ENCODE measurements at regions not wholly inside any gene's neighbourhood (a gene's known extent, or its start where the extent isn't known, plus 50 kb on each side); places are given as distances from the start of the nearest gene placed in this dataset.

- TF ChIP-seq POLR2AphosphoS5 (IDR thresholded peaks at IDR 0.05; ENCODE audit: insufficient read depth, low read depth, low read length) = no peak
- no peak for TF ChIP-seq GATA2 (IDR thresholded peaks at IDR 0.05; ENCODE audit: insufficient read depth, insufficient read length, low read depth, low read length)
- TF ChIP-seq JUN (IDR thresholded peaks at IDR 0.05; ENCODE audit: borderline replicate concordance, insufficient read depth, insufficient read length, low read depth) = no peak
- TF ChIP-seq CTCF (IDR thresholded peaks at IDR 0.05; ENCODE audit: extremely low read depth in 1 of 2, insufficient read depth in 1 of 2, low read depth in 1 of 2, low read length in 2 of 2) = no peak
- TF ChIP-seq EZH2 (IDR thresholded peaks at IDR 0.05; ENCODE audit: borderline replicate concordance, low read depth, low read length, severe bottlenecking) = no peak
- TF ChIP-seq POLR2A (IDR thresholded peaks at IDR 0.05; ENCODE audit: low read depth, low read length) = no peak
- no peak for TF ChIP-seq FOS (IDR thresholded peaks at IDR 0.05; ENCODE audit: borderline replicate concordance, insufficient read depth, low read length)
- TF ChIP-seq, protein P1, sequence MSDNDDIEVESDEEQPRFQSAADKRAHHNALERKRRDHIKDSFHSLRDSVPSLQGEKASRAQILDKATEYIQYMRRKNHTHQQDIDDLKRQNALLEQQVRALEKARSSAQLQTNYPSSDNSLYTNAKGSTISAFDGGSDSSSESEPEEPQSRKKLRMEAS (IDR thresholded peaks at IDR 0.05; ENCODE audit: insufficient read depth, insufficient read length) = no peak
- no peak for TF ChIP-seq MYC (IDR thresholded peaks at IDR 0.05; ENCODE audit: low read depth, low read length)
- no peak for FAIRE-seq
- no TSS peak for BruUV-seq (replicated peaks)
These were observed 119.3 kb downstream of the VSIG4 start for GRCh38 chrX:65920620-65921019.

More at GRCh38 chrX:65920620-65921019, 119.3 kb downstream of the VSIG4 start:
- H3K4me3 ChIP-seq (replicated peaks in 1 of 3; ENCODE audit: insufficient read depth in 1 of 3, low read depth in 1 of 3, low read length in 3 of 3) = no peak overlapping the region
- no peaks in the 10 kb centered on the region for H3K9me1 ChIP-seq (replicated peaks; ENCODE audit: control insufficient read depth, extremely low read depth, insufficient read depth, low read length)
- no peaks in the 10 kb centered on the region for H3K4me1 ChIP-seq (ENCODE audit: control insufficient read depth, extremely low read depth, insufficient read depth, low read length)
- H3K79me2 ChIP-seq (ENCODE audit: control insufficient read depth, insufficient read depth, low read length) = no peaks in the 10 kb centered on the region
- DNase-seq (ENCODE audit: low read depth, low spot score) = no peak
- no peaks in the 10 kb centered on the region for H3K9me3 ChIP-seq (replicated peaks; ENCODE audit: control insufficient read depth, insufficient read depth, low read length)
- H3K9ac ChIP-seq (replicated peaks; ENCODE audit: extremely low read depth, insufficient read depth, low read length) = no peak overlapping the region
- ChIA-PET POLR2A (no interaction called here), CTCF (no interaction called here)
- H2AFZ ChIP-seq (ENCODE audit: low read depth, low read length) = no peak overlapping the region
- intact Hi-C loops (cut with micrococcal nuclease) (no loop called here), dilution Hi-C loops (cut with MboI; ENCODE audit: extremely low pct_ligation_motif_present, low sequenced_read_pairs) (no loop called here)
- no peak overlapping the region for H3K4me2 ChIP-seq (ENCODE audit: insufficient read depth, low read length)
- no peak overlapping the region for H3K27ac ChIP-seq (ENCODE audit: insufficient read depth, low read depth, low read length)
- no peaks in the 10 kb centered on the region for H4K20me1 ChIP-seq (replicated peaks; ENCODE audit: control insufficient read depth, extremely low read depth, insufficient read depth, low read length)
- H3K36me3 ChIP-seq (ENCODE audit: control insufficient read depth in 2 of 2, extremely low read depth in 1 of 2, insufficient read depth in 2 of 2, low read length in 2 of 2) = no peaks in the 10 kb centered on the region
- no peaks in the 10 kb centered on the region for H3K27me3 ChIP-seq (ENCODE audit: control insufficient read depth in 2 of 2, insufficient read depth in 2 of 2, low read length in 2 of 2)
